Astrocyte (in vitro differentiated cells and primary cell): ENCODE measurements at regions not wholly inside any gene's neighbourhood (a gene's known extent, or its start where the extent isn't known, plus 50 kb on each side); places are given as distances from the start of the nearest gene placed in this dataset.

Source experiments
- DNase-seq: peaks from one replicate; pipeline ENCODE4 v3.0.0-alpha.2; 2010; ENCODE audit warnings: low read depth
- FAIRE-seq: peaks from 2 replicates; lab custom pipeline; 2011; peaks lifted over from hg19 to GRCh38; lab: Jason Lieb, UNC
- H2AFZ ChIP-seq: 2 replicates; pipeline ENCODE4 v1.6.0; 2012; ENCODE audit warnings: low read depth, low read length, inconsistent platforms
- H3K27ac ChIP-seq: 2 replicates; pipeline ENCODE4 v1.5.1; 2011; ENCODE audit warnings: low read depth, low read length, inconsistent platforms
- H3K27me3 ChIP-seq: 2 replicates; pipeline ENCODE4 v1.6.0; 2011; ENCODE audit warnings: low read length, inconsistent platforms; ENCODE audit not compliant: insufficient read depth
- H3K36me3 ChIP-seq: 2 replicates; pipeline ENCODE4 v1.5.1; 2011; ENCODE audit warnings: low read length, inconsistent platforms; ENCODE audit not compliant: insufficient read depth
- H3K4me1 ChIP-seq: 2 replicates; pipeline ENCODE4 v1.5.1; 2011; ENCODE audit warnings: low read length, inconsistent platforms; ENCODE audit not compliant: insufficient read depth
- H3K4me2 ChIP-seq: 2 replicates; pipeline ENCODE4 v1.6.0; 2012; ENCODE audit warnings: low read length, inconsistent platforms
- H3K4me3 ChIP-seq: 2 replicates; pipeline ENCODE4 v1.5.1; 2011; ENCODE audit warnings: low read depth, mild to moderate bottlenecking, low read length, inconsistent platforms; ENCODE audit not compliant: insufficient read depth
- H3K79me2 ChIP-seq: 2 replicates; pipeline ENCODE4 v1.6.0; 2012; ENCODE audit warnings: mild to moderate bottlenecking, low read length, inconsistent platforms; ENCODE audit not compliant: insufficient read depth
- H3K9ac ChIP-seq: 2 replicates; pipeline ENCODE4 v1.6.0; 2012; ENCODE audit warnings: mild to moderate bottlenecking, low read length, inconsistent platforms
- H3K9me3 ChIP-seq: 2 replicates; pipeline ENCODE4 v1.5.1; 2012; ENCODE audit warnings: low read depth, mild to moderate bottlenecking, low read length, inconsistent platforms; ENCODE audit not compliant: insufficient read depth
- H4K20me1 ChIP-seq: 2 replicates; pipeline ENCODE4 v1.6.0; 2012; ENCODE audit warnings: low read length, inconsistent platforms; ENCODE audit not compliant: insufficient read depth
- H3K27ac Mint-ChIP-seq: one replicate; pipeline ENCODE4 v1.8.0; 2021; ENCODE audit warnings: mild to moderate bottlenecking, mixed read lengths; ENCODE audit not compliant: unreplicated experiment
- H3K27me3 Mint-ChIP-seq: one replicate; pipeline ENCODE4 v1.8.0; 2021; ENCODE audit warnings: low read depth, mixed read lengths; ENCODE audit not compliant: unreplicated experiment
- H3K36me3 Mint-ChIP-seq: one replicate; pipeline ENCODE4 v1.8.0; 2021; ENCODE audit warnings: low read depth, mixed read lengths; ENCODE audit not compliant: unreplicated experiment
- H3K4me1 Mint-ChIP-seq: one replicate; pipeline ENCODE4 v1.8.0; 2021; ENCODE audit warnings: low read depth, mixed read lengths; ENCODE audit not compliant: unreplicated experiment
- H3K4me3 Mint-ChIP-seq: one replicate; pipeline ENCODE4 v1.8.0; 2021; ENCODE audit warnings: mild to moderate bottlenecking, moderate library complexity, mixed read lengths; ENCODE audit not compliant: unreplicated experiment
- H3K9me3 Mint-ChIP-seq: one replicate; pipeline ENCODE4 v1.8.0; 2021; ENCODE audit warnings: mild to moderate bottlenecking, mixed read lengths; ENCODE audit not compliant: unreplicated experiment
- EZH2 ChIP-seq: IDR thresholded peaks from 2 replicates; pipeline ENCODE4 v1.6.1; 2012; ENCODE audit warnings: mild to moderate bottlenecking, low read length, inconsistent platforms; ENCODE audit not compliant: insufficient read depth
- TF ChIP-seq, protein P1 (sequence below): IDR thresholded peaks from 2 replicates; pipeline ENCODE4 v1.5.1; 2011; ENCODE audit warnings: low read depth, mild to moderate bottlenecking, inconsistent platforms, low read length, moderate library complexity; ENCODE audit not compliant: insufficient read depth

DNA sequence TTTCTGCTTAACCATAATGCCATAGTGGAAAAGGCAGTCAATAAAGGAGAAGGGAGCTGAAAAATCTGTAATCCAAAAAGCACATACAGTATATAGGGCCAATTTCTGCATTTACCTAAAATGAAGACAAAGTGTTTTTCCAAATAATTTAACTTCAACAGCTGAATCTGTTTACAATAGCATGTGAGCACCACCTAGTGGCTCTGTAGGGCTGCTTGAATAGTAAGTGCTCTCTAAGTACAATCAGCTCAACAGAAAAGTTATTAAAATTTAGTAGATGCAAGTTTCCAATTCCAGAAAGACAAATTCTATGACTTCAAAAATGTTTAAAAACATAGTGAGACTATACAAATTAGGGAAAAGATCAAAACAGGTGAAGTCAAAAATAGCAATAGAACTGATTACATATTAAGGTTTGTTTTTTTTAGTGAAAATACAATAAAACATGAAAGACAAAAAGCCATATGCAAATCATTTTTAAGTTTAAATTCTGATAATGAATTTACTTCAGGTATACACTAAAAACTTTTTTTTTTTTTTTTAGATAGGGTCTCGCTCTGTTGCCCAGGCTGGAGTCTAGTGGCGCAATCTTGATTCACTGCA, 220.0 kb downstream of the SETD4 start:
- Mint-ChIP-seq H3K36me3 (no peaks in the 10 kb centered on the region), H3K4me3 (no peak overlapping the region), H3K27ac (no peak overlapping the region), H3K27me3 (peaks cover 10% of the 10 kb centered on the region), H3K9me3 (peaks cover 7% of the 10 kb centered on the region), H3K4me1 (no peaks in the 10 kb centered on the region)
- DNase-seq, result peak; percentile 72
- no peaks in the 10 kb centered on the region for H3K9me3 ChIP-seq
- no peak overlapping the region for H3K4me3 ChIP-seq
- TF ChIP-seq EZH2, result no peak
- TF ChIP-seq, protein P1, sequence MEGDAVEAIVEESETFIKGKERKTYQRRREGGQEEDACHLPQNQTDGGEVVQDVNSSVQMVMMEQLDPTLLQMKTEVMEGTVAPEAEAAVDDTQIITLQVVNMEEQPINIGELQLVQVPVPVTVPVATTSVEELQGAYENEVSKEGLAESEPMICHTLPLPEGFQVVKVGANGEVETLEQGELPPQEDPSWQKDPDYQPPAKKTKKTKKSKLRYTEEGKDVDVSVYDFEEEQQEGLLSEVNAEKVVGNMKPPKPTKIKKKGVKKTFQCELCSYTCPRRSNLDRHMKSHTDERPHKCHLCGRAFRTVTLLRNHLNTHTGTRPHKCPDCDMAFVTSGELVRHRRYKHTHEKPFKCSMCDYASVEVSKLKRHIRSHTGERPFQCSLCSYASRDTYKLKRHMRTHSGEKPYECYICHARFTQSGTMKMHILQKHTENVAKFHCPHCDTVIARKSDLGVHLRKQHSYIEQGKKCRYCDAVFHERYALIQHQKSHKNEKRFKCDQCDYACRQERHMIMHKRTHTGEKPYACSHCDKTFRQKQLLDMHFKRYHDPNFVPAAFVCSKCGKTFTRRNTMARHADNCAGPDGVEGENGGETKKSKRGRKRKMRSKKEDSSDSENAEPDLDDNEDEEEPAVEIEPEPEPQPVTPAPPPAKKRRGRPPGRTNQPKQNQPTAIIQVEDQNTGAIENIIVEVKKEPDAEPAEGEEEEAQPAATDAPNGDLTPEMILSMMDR, result peak; percentile 95
- H3K27me3 ChIP-seq, result peaks cover 2% of the 10 kb centered on the region
- H3K79me2 ChIP-seq, result no peaks in the 10 kb centered on the region
- no peak overlapping the region for H3K4me2 ChIP-seq
- H3K9ac ChIP-seq, result no peak overlapping the region
- no peak overlapping the region for H3K27ac ChIP-seq
- no peak overlapping the region for H2AFZ ChIP-seq
- peak; percentile 83 for FAIRE-seq
- no peaks in the 10 kb centered on the region for H3K4me1 ChIP-seq
- no peaks in the 10 kb centered on the region for H3K36me3 ChIP-seq
- no peaks in the 10 kb centered on the region for H4K20me1 ChIP-seq

DNA sequence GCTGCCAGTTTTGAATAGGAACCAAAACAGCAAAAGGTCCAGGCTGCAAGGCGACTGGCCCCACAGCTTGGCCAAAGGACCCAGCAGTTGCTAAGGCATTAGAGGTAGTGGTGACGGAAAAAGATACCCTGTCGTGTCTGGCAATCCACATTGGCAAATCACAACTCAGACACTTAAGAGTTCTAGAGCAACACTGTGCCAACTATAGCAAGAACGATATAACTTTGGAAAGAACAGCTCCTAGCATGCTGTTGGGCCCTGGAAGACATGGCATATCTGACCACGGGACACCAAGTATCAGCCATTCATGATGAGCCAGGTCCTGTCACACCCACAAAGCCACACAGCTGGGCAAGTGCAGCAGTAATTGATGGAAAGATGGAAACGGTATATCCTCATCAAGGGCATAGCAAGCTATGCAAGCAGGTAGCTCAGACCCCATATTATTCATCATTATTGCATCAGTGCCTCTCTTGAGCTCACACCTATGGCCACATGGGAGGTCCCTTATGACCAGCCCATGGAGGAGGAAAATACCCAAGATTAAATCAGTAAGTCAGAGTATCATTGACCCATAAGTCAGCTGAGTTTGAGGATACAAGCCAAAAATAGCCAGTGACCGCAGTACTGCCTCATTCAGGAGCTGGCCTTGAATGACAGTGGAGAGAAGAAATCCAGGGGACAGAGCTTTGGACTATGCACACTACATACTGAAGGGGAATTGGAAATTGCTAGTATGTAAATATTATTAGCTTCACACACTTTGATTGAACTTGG, 221.2 kb downstream of the SETD4 start:
- no peaks in the 10 kb centered on the region for H3K36me3 Mint-ChIP-seq
- no peak for FAIRE-seq
- H3K27ac Mint-ChIP-seq, result peak overlapping the region; percentile 23

More for the DNA sequence above, 221.2 kb downstream of the SETD4 start:
- Histone ChIP-seq H3K36me3 (no peaks in the 10 kb centered on the region), H3K27ac (no peak overlapping the region), H2AFZ (no peak overlapping the region), H3K4me1 (no peaks in the 10 kb centered on the region), H3K79me2 (no peaks in the 10 kb centered on the region), H3K9me3 (no peaks in the 10 kb centered on the region), H4K20me1 (no peaks in the 10 kb centered on the region), H3K27me3 (peaks cover 2% of the 10 kb centered on the region), H3K4me3 (no peak overlapping the region), H3K9ac (no peak overlapping the region), H3K4me2 (no peak overlapping the region)
- no peak for DNase-seq
- Mint-ChIP-seq H3K4me3 (no peak overlapping the region), H3K27me3 (peaks cover 8% of the 10 kb centered on the region), H3K4me1 (peaks cover under 1% of the 10 kb centered on the region), H3K9me3 (peaks cover 5% of the 10 kb centered on the region)
- TF ChIP-seq, protein P1, result no peak
- no peak for TF ChIP-seq EZH2
